SK-MEL-5 (cell line): ENCODE measurements at regions not wholly inside any gene's neighbourhood (a gene's known extent, or its start where the extent isn't known, plus 50 kb on each side); places are given as distances from the start of the nearest gene placed in this dataset.
"Not testable (repeated sequence)": the region's sequence is repeated elsewhere in the genome, so short reads cannot be mapped to it uniquely, and the experiment has no call there.

Source experiments
- DNase-seq: peaks from one replicate; pipeline ENCODE4 v3.0.0-alpha.2; 2016; ENCODE audit warnings: low read depth, low spot score
- in situ Hi-C: cut with HindIII; loops from 2 replicates; pipeline ENCODE4 v1.10.0; 2016; ENCODE audit warnings: low sequenced_read_pairs, high pct_unique_total_duplicates, low pct_unique_long_range_greater_than_20kb

- DNase-seq: no peak
- in situ Hi-C loops: no loop called here
Observed at GRCh38 chr2:16440898-16441297, 224.7 kb downstream of the CYRIA start.

GRCh38 chr2:16438613-16439321 lies 226.9 kb downstream of the CYRIA start:
- in situ Hi-C loops: no loop called here
- DNase-seq: no peak

GRCh38 chr2:16437189-16437588 lies 228.4 kb downstream of the CYRIA start:
- in situ Hi-C loops: no loop called here
- DNase-seq: no peak

- in situ Hi-C loops: no loop called here
- DNase-seq: no peak
Observed at GRCh38 chr2:16434393-16434792, 231.2 kb downstream of the CYRIA start.

GRCh38 chr2:16430846-16431245 lies 234.8 kb downstream of the CYRIA start:
- in situ Hi-C loops: no loop called here
- no peak for DNase-seq

GRCh38 chr2:16429431-16430145 lies 236.0 kb downstream of the CYRIA start:
- no peak for DNase-seq
- in situ Hi-C loops: no loop called here

- in situ Hi-C loops: no loop called here
- DNase-seq: no peak
Observed at GRCh38 chr2:16429002-16429401, 236.6 kb downstream of the CYRIA start.

GRCh38 chr2:16425462-16426336 lies 239.9 kb downstream of the CYRIA start:
- in situ Hi-C loops: no loop called here
- no peak for DNase-seq

- no peak for DNase-seq
- in situ Hi-C loops: no loop called here
Observed at GRCh38 chr2:16420421-16420820, 245.2 kb downstream of the CYRIA start.

- in situ Hi-C loops: no loop called here
- peak; percentile 40 for DNase-seq
Observed at GRCh38 chr2:16417726-16418125, 247.9 kb downstream of the CYRIA start.

- in situ Hi-C loops: no loop called here
- DNase-seq: no peak
Observed at GRCh38 chr2:16416651-16417050, 249.0 kb downstream of the CYRIA start.

GRCh38 chr2:16415861-16416260 lies 249.8 kb downstream of the CYRIA start:
- in situ Hi-C loops, DNase-seq: not testable (repeated sequence)

GRCh38 chr2:16413947-16414346 lies 251.7 kb downstream of the CYRIA start:
- no peak for DNase-seq

GRCh38 chr2:16413285-16413684 lies 252.3 kb downstream of the CYRIA start:
- in situ Hi-C loops: no loop called here

More at GRCh38 chr2:16413947-16414346, 251.7 kb downstream of the CYRIA start:
- in situ Hi-C loops: no loop called here

GRCh38 chr2:16412321-16413030 lies 253.2 kb downstream of the CYRIA start:
- in situ Hi-C loops: no loop called here
- DNase-seq: no peak

More at GRCh38 chr2:16413285-16413684, 252.3 kb downstream of the CYRIA start:
- DNase-seq: no peak

GRCh38 chr2:16411788-16412187 lies 253.8 kb downstream of the CYRIA start:
- in situ Hi-C loops: no loop called here
- DNase-seq: no peak

GRCh38 chr2:16409849-16410248 lies 255.8 kb downstream of the CYRIA start:
- no peak for DNase-seq
- in situ Hi-C loops: no loop called here

GRCh38 chr2:16409006-16409390 lies 256.6 kb downstream of the CYRIA start:
- DNase-seq: no peak
- in situ Hi-C loops: no loop called here
